ENCODE measurements at regions not wholly inside any gene's neighbourhood (a gene's known extent, or its start where the extent isn't known, plus 50 kb on each side); places are given as distances from the start of the nearest gene placed in this dataset.

- TF ChIP-seq CTCF (IDR thresholded peaks at IDR 0.05; ENCODE audit: low read depth, low read length, poor library complexity, severe bottlenecking) (no peak), EZH2phosphoT487 (IDR thresholded peaks at IDR 0.05; ENCODE audit: borderline replicate concordance, low read length) (no peak)
These were observed 69.1 kb upstream of the PCSK1 start for GRCh38 chr5:96501991-96502646.

Data from DOHH2 (cell line).